H1 (cell line): ENCODE measurements at regions not wholly inside any gene's neighbourhood (a gene's known extent, or its start where the extent isn't known, plus 50 kb on each side); places are given as distances from the start of the nearest gene placed in this dataset.

ENCODE experiments used
- CTCF ChIA-PET: fragments of 300-600 bp; sonication (Branson Sonifier 250); formaldehyde crosslinking; loops from one replicate; lab custom pipeline; 2021; ENCODE audit not compliant: partially characterized antibody; lab: Charles Lee
- POLR2A ChIA-PET: fragments of 300-600 bp; sonication (Branson Sonifier 250); formaldehyde crosslinking; loops from one replicate; lab custom pipeline; 2021; ENCODE audit warnings: inconsistent platforms; ENCODE audit not compliant: partially characterized antibody; lab: Charles Lee
- DNase-seq, 2 experiments: peaks; one replicate each; pipeline versions ENCODE4 v3.0.0 to v3.0.0-alpha.2; 2010 to 2022; ENCODE audit warnings: low spot score in 2 of 2, low read depth in 1 of 2, mixed read lengths in 1 of 2
- FAIRE-seq: peaks from 2 replicates; lab custom pipeline; 2011; peaks lifted over from hg19 to GRCh38; lab: Jason Lieb, UNC
- H2AFZ ChIP-seq: 2 replicates; pipeline ENCODE4 v1.8.1; 2012; ENCODE audit warnings: low read length, inconsistent platforms
- H2AK5ac ChIP-seq: 2 replicates; pipeline ENCODE4 v1.6.1; 2013; ENCODE audit warnings: low read depth, low read length
- H2BK120ac ChIP-seq: replicated peaks from 2 replicates; pipeline ENCODE3; 2013; ENCODE audit warnings: low read depth, low read length, inconsistent platforms
- H2BK12ac ChIP-seq: 2 replicates; pipeline ENCODE4 v1.6.1; 2013; ENCODE audit warnings: low read depth, low read length
- H2BK15ac ChIP-seq: 2 replicates; pipeline ENCODE4 v1.6.1; 2013; ENCODE audit warnings: low read length
- H2BK20ac ChIP-seq: 2 replicates; pipeline ENCODE4 v1.6.1; 2013; ENCODE audit warnings: low read length
- H2BK5ac ChIP-seq: 2 replicates; pipeline ENCODE4 v1.6.1; 2013; ENCODE audit warnings: low read depth, low read length
- H3K14ac ChIP-seq: 2 replicates; pipeline ENCODE4 v1.6.1; 2013; ENCODE audit warnings: inconsistent platforms; ENCODE audit not compliant: insufficient read length
- H3K18ac ChIP-seq: 2 replicates; pipeline ENCODE4 v1.6.1; 2013; ENCODE audit warnings: low read length; ENCODE audit errors: extremely low read depth
- H3K23ac ChIP-seq: 2 replicates; pipeline ENCODE4 v1.6.1; 2013; ENCODE audit warnings: inconsistent platforms; ENCODE audit not compliant: insufficient read length
- H3K23me2 ChIP-seq: 2 replicates; pipeline ENCODE4 v1.6.1; 2013; ENCODE audit warnings: low read depth, low read length
- H3K27ac ChIP-seq: 2 replicates; pipeline ENCODE4 v1.6.1; 2011; ENCODE audit warnings: low read depth, low read length, inconsistent platforms
- H3K27me3 ChIP-seq, 4 experiments: replicated peaks in 1 of 4; 1 replicate in 1 of 4; 2 replicates in 3 of 4; pipeline versions ENCODE4 v1.6.1 to v1.8.1; 2011 to 2013; ENCODE audit warnings: low read length in 3 of 4, mild to moderate bottlenecking in 3 of 4, inconsistent platforms in 2 of 4, mixed read lengths in 2 of 4, moderate library complexity in 1 of 4; ENCODE audit not compliant: control insufficient read depth in 3 of 4, insufficient read depth in 3 of 4; ENCODE audit errors: extremely low read depth in 1 of 4
- H3K36me3 ChIP-seq, 4 experiments: 2 replicates each; pipeline versions ENCODE4 v1.6.1 to v1.8.1; 2011 to 2013; ENCODE audit warnings: mild to moderate bottlenecking in 4 of 4, low read length in 3 of 4, moderate library complexity in 2 of 4, control low read depth in 1 of 4, inconsistent platforms in 1 of 4; ENCODE audit not compliant: insufficient read depth in 4 of 4, control insufficient read depth in 2 of 4
- H3K4ac ChIP-seq: replicated peaks from 2 replicates; pipeline ENCODE3; 2013; ENCODE audit warnings: low read length, low read depth, mixed read lengths, inconsistent platforms; ENCODE audit not compliant: insufficient read length
- H3K4me1 ChIP-seq, 4 experiments: replicated peaks in 1 of 4; 1 replicate in 1 of 4; 2 replicates in 3 of 4; pipeline versions ENCODE4 v1.6.1 to v1.8.1; 2011 to 2013; ENCODE audit warnings: low read length in 3 of 4, inconsistent platforms in 2 of 4, mixed read lengths in 1 of 4; ENCODE audit not compliant: insufficient read depth in 4 of 4, control insufficient read depth in 3 of 4
- H3K4me2 ChIP-seq, 2 experiments: 2 replicates each; pipeline versions ENCODE4 v1.6.1 to v1.8.1; 2011 to 2013; ENCODE audit warnings: low read depth in 2 of 2, low read length in 2 of 2, control low read depth in 1 of 2, inconsistent platforms in 1 of 2, mild to moderate bottlenecking in 1 of 2; ENCODE audit not compliant: insufficient read depth in 1 of 2
- H3K4me3 ChIP-seq, 4 experiments: fragments of 200-600, 300-600 bp in 1 of 4; sonication (generic), shearing (Covaris generic), sonication (Bioruptor Twin) in 1 of 4; 2 replicates each; pipeline versions ENCODE4 v1.5.1 to v1.8.1; 2011 to 2016; ENCODE audit warnings: low read length in 4 of 4, low read depth in 3 of 4, control low read depth in 2 of 4, inconsistent platforms in 2 of 4, mild to moderate bottlenecking in 2 of 4, mixed read lengths in 1 of 4, moderate library complexity in 1 of 4; ENCODE audit not compliant: insufficient read depth in 2 of 4; ENCODE audit errors: extremely low read depth in 1 of 4
- H3K56ac ChIP-seq: replicated peaks from 2 replicates; pipeline ENCODE3; 2013; ENCODE audit warnings: low read depth, mild to moderate bottlenecking, mixed read lengths, low read length, inconsistent platforms; ENCODE audit not compliant: insufficient read length
- H3K79me1 ChIP-seq: 2 replicates; pipeline ENCODE4 v1.6.1; 2013; ENCODE audit warnings: low read depth, low read length, control low read depth
- H3K79me2 ChIP-seq, 2 experiments: 2 replicates each; pipeline versions ENCODE4 v1.6.1 to v1.8.1; 2012 to 2013; ENCODE audit warnings: low read length in 2 of 2, mild to moderate bottlenecking in 2 of 2, inconsistent platforms in 1 of 2; ENCODE audit not compliant: insufficient read depth in 2 of 2, control insufficient read depth in 1 of 2
- H3K9ac ChIP-seq, 4 experiments: replicated peaks in 1 of 4; 1 replicate in 1 of 4; 2 replicates in 3 of 4; pipeline versions ENCODE4 v1.6.1 to v1.8.1; 2011 to 2013; ENCODE audit warnings: low read depth in 3 of 4, low read length in 3 of 4, control low read depth in 2 of 4, mild to moderate bottlenecking in 2 of 4, moderate library complexity in 2 of 4, inconsistent platforms in 1 of 4; ENCODE audit errors: extremely low read depth in 1 of 4
- H3K9me3 ChIP-seq, 2 experiments: 2 replicates each; pipeline versions ENCODE4 v1.6.1 to v1.8.1; 2012 to 2013; ENCODE audit warnings: mild to moderate bottlenecking in 2 of 2, moderate library complexity in 2 of 2, control low read depth in 1 of 2, inconsistent platforms in 1 of 2, low read depth in 1 of 2, low read length in 1 of 2, mixed read lengths in 1 of 2; ENCODE audit not compliant: insufficient read depth in 2 of 2
- H4K20me1 ChIP-seq, 2 experiments: replicated peaks in 1 of 2; 2 replicates each; pipeline versions ENCODE3 to v1.8.1; 2011 to 2013; ENCODE audit warnings: inconsistent platforms in 2 of 2, low read length in 2 of 2, mild to moderate bottlenecking in 1 of 2; ENCODE audit not compliant: insufficient read depth in 2 of 2, control insufficient read depth in 1 of 2
- H4K5ac ChIP-seq: 2 replicates; pipeline ENCODE4 v1.6.1; 2013; ENCODE audit warnings: low read length, low read depth, mixed read lengths, inconsistent platforms; ENCODE audit not compliant: insufficient read length
- H4K8ac ChIP-seq: 2 replicates; pipeline ENCODE4 v1.8.0; 2013; ENCODE audit warnings: mild to moderate bottlenecking, moderate library complexity, low read length, inconsistent platforms; ENCODE audit not compliant: insufficient read depth; ENCODE audit errors: extremely low read depth
- H4K91ac ChIP-seq: replicated peaks from 2 replicates; pipeline ENCODE3; 2013; ENCODE audit warnings: low read length, mixed read lengths, inconsistent platforms; ENCODE audit not compliant: insufficient read length
- ASH2L ChIP-seq: fragments of 200-600, 300-600 bp; sonication (generic); IDR thresholded peaks from one replicate; pipeline ENCODE4 v1.7.1; 2017; ENCODE audit warnings: low read length
- CHD2 ChIP-seq: IDR thresholded peaks from 2 replicates; pipeline ENCODE4 v1.6.1; 2012; ENCODE audit warnings: low read length, improper control_type of control experiment
- EGR1 ChIP-seq: IDR thresholded peaks from 2 replicates; pipeline ENCODE4 v1.6.1; 2011; ENCODE audit warnings: low read depth, low read length, borderline replicate concordance
- KDM4A ChIP-seq: IDR thresholded peaks from one replicate; pipeline ENCODE4 v1.7.1; 2012; ENCODE audit warnings: low read depth, mild to moderate bottlenecking, moderate library complexity, low read length, inconsistent platforms; ENCODE audit not compliant: severe bottlenecking
- WGBS, 2 experiments: shearing (Covaris generic) in 1 of 2; methylation state at CpG; one replicate each; pipeline versions ENCODE4 v1.1.6 to v1.1.7; 2013 to 2015; ENCODE audit warnings: low lambda C conversion rate in 2 of 2, mixed read lengths in 2 of 2, inconsistent platforms in 1 of 2, low coverage in 1 of 2, missing lambda C conversion rate in 1 of 2; ENCODE audit not compliant: insufficient replicate concordance in 2 of 2, insufficient coverage in 1 of 2, insufficient read length in 1 of 2; ENCODE audit errors: extremely low coverage in 1 of 2, missing lambda C conversion rate in 1 of 2; 5-methylcytosine and 5-hydroxymethylcytosine counted together

DNA sequence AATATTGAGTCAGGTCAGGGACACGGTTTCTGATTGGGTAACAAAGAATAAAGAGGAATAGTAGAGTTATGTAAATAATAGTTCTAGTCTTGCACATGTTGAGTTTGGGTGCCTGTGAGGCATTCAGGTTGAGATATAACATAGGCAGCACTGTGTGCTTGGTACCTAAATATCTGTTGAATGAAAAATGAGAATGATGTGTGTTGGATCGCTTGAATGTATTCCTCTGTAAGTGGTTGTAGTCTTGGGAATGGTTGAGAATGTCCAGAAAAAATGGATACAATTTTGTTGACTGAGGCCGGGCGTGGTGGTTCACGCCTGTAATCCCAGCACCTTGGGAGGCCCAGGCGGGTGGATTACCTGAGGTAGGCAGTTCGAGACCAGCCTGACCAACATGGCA lies 116.3 kb upstream of the HNRNPU start:
- H4K91ac ChIP-seq = no peak overlapping the region
- no peak overlapping the region for H2AK5ac ChIP-seq
- no peak overlapping the region for H2BK15ac ChIP-seq
- H3K4me3 ChIP-seq = no peak overlapping the region
- TF ChIP-seq ASH2L (no peak), KDM4A (no peak), CHD2 (no peak), EGR1 (no peak)
- H3K56ac ChIP-seq = no peak overlapping the region
- no peak overlapping the region for H3K14ac ChIP-seq
- no peaks in the 10 kb centered on the region for H3K23me2 ChIP-seq
- no peak overlapping the region for H3K9ac ChIP-seq
- H3K27ac ChIP-seq = no peak overlapping the region
- no peak overlapping the region for H2AFZ ChIP-seq
- FAIRE-seq (no peak), DNase-seq (no peak)
- no peak overlapping the region for H4K8ac ChIP-seq
- no peaks in the 10 kb centered on the region for H3K36me3 ChIP-seq
- no peaks in the 10 kb centered on the region for H3K9me3 ChIP-seq
- POLR2A ChIA-PET = interaction anchor here (3.9 kb wide), 1 partner anchor 9 kb away, joined by 19 read pairs; no protein-coding TSS in a partner anchor
- H3K23ac ChIP-seq = no peak overlapping the region
- H3K18ac ChIP-seq = no peak overlapping the region
- 89% methylated on average over 7 of the region's 7 CpGs; no CpG with 5 or more reads in 1 of the 2 experiments for WGBS, 2 experiments
- H3K4ac ChIP-seq = no peak overlapping the region
- no peak overlapping the region for H2BK120ac ChIP-seq
- H2BK12ac ChIP-seq = no peak overlapping the region
- no peak overlapping the region for H2BK20ac ChIP-seq
- H3K27me3 ChIP-seq = no peaks in the 10 kb centered on the region
- no peak overlapping the region for H2BK5ac ChIP-seq
- peaks cover 0 to 1% of the 10 kb centered on the region in 2 experiments for H4K20me1 ChIP-seq
- no peaks in the 10 kb centered on the region; a peak in 1 of 4 replicates for H3K79me2 ChIP-seq
- no peaks in the 10 kb centered on the region for H3K4me1 ChIP-seq
- H3K4me2 ChIP-seq = no peak overlapping the region
- CTCF ChIA-PET = no interaction called here
- H4K5ac ChIP-seq = no peak overlapping the region
- no peaks in the 10 kb centered on the region for H3K79me1 ChIP-seq
